HG02571 (cell line): ENCODE measurements at regions not wholly inside any gene's neighbourhood (a gene's known extent, or its start where the extent isn't known, plus 50 kb on each side); places are given as distances from the start of the nearest gene placed in this dataset.

Experiments used
- ATAC-seq: cut with Tn5 transposase; IDR thresholded peaks from one replicate; pipeline ENCODE4 v1.9.1; 2021; ENCODE audit warnings: mild to moderate bottlenecking, moderate library complexity; ENCODE audit not compliant: unreplicated experiment

- ATAC-seq: no peak
Measured at GRCh38 chr16:79543219-79543618, 57.3 kb downstream of the MAF start.

GRCh38 chr16:79542237-79542774 lies 58.2 kb downstream of the MAF start:
- ATAC-seq: no peak

- no peak for ATAC-seq
Measured at GRCh38 chr16:79540825-79541595, 59.5 kb downstream of the MAF start.

GRCh38 chr16:79537584-79537983 lies 63.0 kb downstream of the MAF start:
- ATAC-seq: no peak

GRCh38 chr16:79536958-79537357 lies 63.6 kb downstream of the MAF start:
- ATAC-seq: no peak

- ATAC-seq: no peak
Measured at GRCh38 chr16:79535130-79535529, 65.4 kb downstream of the MAF start.

GRCh38 chr16:79534143-79534542 lies 66.4 kb downstream of the MAF start:
- no peak for ATAC-seq

GRCh38 chr16:79533292-79533691 lies 67.2 kb downstream of the MAF start:
- no peak for ATAC-seq

- no peak for ATAC-seq
Measured at GRCh38 chr16:79532785-79533184, 67.8 kb downstream of the MAF start.

GRCh38 chr16:79532273-79532672 lies 68.3 kb downstream of the MAF start:
- no peak for ATAC-seq

GRCh38 chr16:79528338-79528737 lies 72.2 kb downstream of the MAF start:
- ATAC-seq: no peak

- ATAC-seq: no peak
Measured at GRCh38 chr16:79523971-79524370, 76.6 kb downstream of the MAF start.

GRCh38 chr16:79519448-79519847 lies 81.1 kb downstream of the MAF start:
- ATAC-seq: no peak

- ATAC-seq: no peak
Measured at GRCh38 chr16:79517156-79517555, 83.4 kb downstream of the MAF start.

- no peak for ATAC-seq
Measured at GRCh38 chr16:79510879-79511278, 89.7 kb downstream of the MAF start.

GRCh38 chr16:79509906-79510305 lies 90.6 kb downstream of the MAF start:
- ATAC-seq: no peak

- ATAC-seq: no peak
Measured at GRCh38 chr16:79509211-79509631, 91.3 kb downstream of the MAF start.

- no peak for ATAC-seq
Measured at GRCh38 chr16:79508294-79508693, 92.2 kb downstream of the MAF start.

- no peak for ATAC-seq
Measured at GRCh38 chr16:79505344-79505743, 95.2 kb downstream of the MAF start.

- ATAC-seq: no peak
Measured at GRCh38 chr16:79503511-79503910, 97.0 kb downstream of the MAF start.

- no peak for ATAC-seq
Measured at GRCh38 chr16:79501446-79501845, 99.1 kb downstream of the MAF start.

- ATAC-seq: no peak
Measured at GRCh38 chr16:79500866-79501265, 99.7 kb downstream of the MAF start.

- no peak for ATAC-seq
Measured at GRCh38 chr16:79500286-79500685, 100.3 kb downstream of the MAF start.
